Smooth muscle cell (in vitro differentiated cells): ENCODE measurements at regions not wholly inside any gene's neighbourhood (a gene's known extent, or its start where the extent isn't known, plus 50 kb on each side); places are given as distances from the start of the nearest gene placed in this dataset.

Experiments used
- DNase-seq: peaks from one replicate; lab custom pipeline; 2025; ENCODE audit not compliant: unreplicated experiment; lab: John Stamatoyannopoulos, UW
- H2AFZ ChIP-seq: fragments of 200-600 bp; sonication (generic); 2 replicates; pipeline ENCODE4 v1.6.0; 2016; ENCODE audit warnings: antibody characterized with exemption, low read depth, mild to moderate bottlenecking
- H3F3A ChIP-seq: fragments of 200-600 bp; sonication (generic); 2 replicates; pipeline ENCODE4 v1.6.0; 2017; ENCODE audit warnings: antibody characterized with exemption, low read depth
- H3K27ac ChIP-seq: fragments of 200-600 bp; sonication (generic); 2 replicates; pipeline ENCODE4 v1.5.1; 2016; ENCODE audit warnings: low read depth, mild to moderate bottlenecking
- H3K27me3 ChIP-seq: fragments of 200-600 bp; sonication (generic); 2 replicates; pipeline ENCODE4 v1.6.1; 2016; ENCODE audit warnings: low read depth, mild to moderate bottlenecking
- H3K36me3 ChIP-seq: fragments of 200-600 bp; sonication (generic); 2 replicates; pipeline ENCODE4 v1.5.1; 2016; ENCODE audit warnings: low read depth
- H3K4me1 ChIP-seq: fragments of 200-600 bp; sonication (generic); 2 replicates; pipeline ENCODE4 v1.5.1; 2016; ENCODE audit warnings: low read depth
- H3K4me2 ChIP-seq: fragments of 200-600 bp; sonication (generic); 2 replicates; pipeline ENCODE4 v1.6.0; 2016; ENCODE audit warnings: mild to moderate bottlenecking
- H3K4me3 ChIP-seq: fragments of 200-600 bp; sonication (generic); 2 replicates; pipeline ENCODE4 v1.5.1; 2016; ENCODE audit warnings: mild to moderate bottlenecking
- H3K79me2 ChIP-seq: fragments of 200-600 bp; sonication (generic); 2 replicates; pipeline ENCODE4 v1.6.0; 2016; ENCODE audit warnings: low read depth, mild to moderate bottlenecking
- H3K9ac ChIP-seq: fragments of 200-600 bp; sonication (generic); 2 replicates; pipeline ENCODE4 v1.6.0; 2016; ENCODE audit warnings: low read depth
- H3K9me3 ChIP-seq: fragments of 200-600 bp; sonication (generic); replicated peaks from 2 replicates; pipeline ENCODE4 v1.5.1; 2016; ENCODE audit warnings: low read depth
- H4K20me1 ChIP-seq: fragments of 200-600 bp; sonication (generic); 2 replicates; pipeline ENCODE4 v1.6.0; 2016; ENCODE audit warnings: low read depth
- WGBS: methylation state at CpG from one replicate; pipeline ENCODE4 v1.1.7; 2016; ENCODE audit warnings: low lambda C conversion rate; 5-methylcytosine and 5-hydroxymethylcytosine counted together
- TF ChIP-seq, protein P1 (sequence below): fragments of 200-600 bp; sonication (generic); IDR thresholded peaks from 2 replicates; pipeline ENCODE4 v1.5.1; 2017; ENCODE audit warnings: borderline replicate concordance, mild to moderate bottlenecking, antibody characterized with exemption; ENCODE audit not compliant: insufficient read depth, poor library complexity, severe bottlenecking

DNA sequence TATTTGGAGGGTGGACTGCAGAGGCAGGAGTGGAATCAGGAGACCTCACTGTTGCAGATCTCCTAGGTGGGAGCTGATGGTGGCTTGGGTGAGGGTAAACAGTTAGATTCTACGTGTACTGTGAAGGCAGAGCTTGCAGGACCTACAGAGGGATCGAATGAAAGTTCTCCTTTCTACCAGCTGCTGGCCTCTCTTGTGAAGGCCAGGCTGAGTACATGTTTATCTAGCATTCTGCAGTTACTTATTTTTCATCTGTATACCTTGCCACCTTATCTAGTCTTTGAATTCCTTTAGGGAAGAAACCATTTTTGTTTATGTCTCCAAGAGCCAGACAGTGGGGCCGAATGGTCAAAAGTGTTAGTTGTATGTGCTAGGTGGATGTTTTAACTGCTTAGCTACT lies 57.6 kb downstream of the PTTG1 start:
- peaks cover 38% of the 10 kb centered on the region for H4K20me1 ChIP-seq
- H3F3A ChIP-seq = peaks cover 4% of the 10 kb centered on the region
- TF ChIP-seq, protein P1, sequence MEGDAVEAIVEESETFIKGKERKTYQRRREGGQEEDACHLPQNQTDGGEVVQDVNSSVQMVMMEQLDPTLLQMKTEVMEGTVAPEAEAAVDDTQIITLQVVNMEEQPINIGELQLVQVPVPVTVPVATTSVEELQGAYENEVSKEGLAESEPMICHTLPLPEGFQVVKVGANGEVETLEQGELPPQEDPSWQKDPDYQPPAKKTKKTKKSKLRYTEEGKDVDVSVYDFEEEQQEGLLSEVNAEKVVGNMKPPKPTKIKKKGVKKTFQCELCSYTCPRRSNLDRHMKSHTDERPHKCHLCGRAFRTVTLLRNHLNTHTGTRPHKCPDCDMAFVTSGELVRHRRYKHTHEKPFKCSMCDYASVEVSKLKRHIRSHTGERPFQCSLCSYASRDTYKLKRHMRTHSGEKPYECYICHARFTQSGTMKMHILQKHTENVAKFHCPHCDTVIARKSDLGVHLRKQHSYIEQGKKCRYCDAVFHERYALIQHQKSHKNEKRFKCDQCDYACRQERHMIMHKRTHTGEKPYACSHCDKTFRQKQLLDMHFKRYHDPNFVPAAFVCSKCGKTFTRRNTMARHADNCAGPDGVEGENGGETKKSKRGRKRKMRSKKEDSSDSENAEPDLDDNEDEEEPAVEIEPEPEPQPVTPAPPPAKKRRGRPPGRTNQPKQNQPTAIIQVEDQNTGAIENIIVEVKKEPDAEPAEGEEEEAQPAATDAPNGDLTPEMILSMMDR = no peak
- no peaks in the 10 kb centered on the region for H3K27me3 ChIP-seq
- DNase-seq = no peak
- H3K4me3 ChIP-seq = no peak overlapping the region
- H3K9me3 ChIP-seq = no peaks in the 10 kb centered on the region
- H3K4me1 ChIP-seq = no peaks in the 10 kb centered on the region
- H3K36me3 ChIP-seq = no peaks in the 10 kb centered on the region
- peak overlapping the region; percentile 54 for H3K27ac ChIP-seq
- peaks cover 75% of the 10 kb centered on the region for H3K79me2 ChIP-seq
- 93% methylated on average over 3 of the region's 3 CpGs for WGBS
- H2AFZ ChIP-seq = no peak overlapping the region
- H3K9ac ChIP-seq = no peak overlapping the region
- H3K4me2 ChIP-seq = peak overlapping the region; percentile 4

DNA sequence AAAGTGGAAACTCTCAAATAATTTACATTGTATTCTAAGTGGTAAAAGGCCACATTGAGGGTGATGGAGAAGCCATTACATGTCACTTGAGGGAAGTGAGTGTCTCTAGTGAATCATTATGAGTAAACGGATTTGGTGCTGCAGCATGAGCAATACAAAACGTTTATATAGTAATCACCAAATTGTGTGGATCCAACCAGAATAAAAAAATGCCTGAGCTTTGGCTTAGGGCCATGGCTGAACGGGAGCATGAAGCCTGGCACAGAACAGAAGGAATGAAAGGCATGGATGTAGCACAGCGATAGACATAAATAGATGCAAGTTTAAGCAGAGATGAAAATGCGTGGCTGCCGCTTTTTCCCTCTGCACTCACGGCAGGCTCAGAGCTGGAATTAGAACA lies 58.3 kb downstream of the PTTG1 start:
- Histone ChIP-seq H3K4me1 (no peaks in the 10 kb centered on the region), H3K9ac (no peak overlapping the region), H3K79me2 (peaks cover 68% of the 10 kb centered on the region), H3K36me3 (no peaks in the 10 kb centered on the region), H2AFZ (no peak overlapping the region), H3F3A (peaks cover 4% of the 10 kb centered on the region), H3K27ac (peak overlapping the region; percentile 54), H3K4me2 (peak overlapping the region; percentile 4), H3K4me3 (no peak overlapping the region), H3K9me3 (no peaks in the 10 kb centered on the region), H3K27me3 (no peaks in the 10 kb centered on the region), H4K20me1 (peaks cover 34% of the 10 kb centered on the region)
- 57% methylated on average over 7 of the region's 7 CpGs for WGBS
- no peak for DNase-seq
- TF ChIP-seq, protein P1 = no peak

- H3K79me2 ChIP-seq = peaks cover 67% of the 10 kb centered on the region
- peaks cover 4% of the 10 kb centered on the region for H3F3A ChIP-seq
- no peak overlapping the region for H3K4me3 ChIP-seq
- H3K9ac ChIP-seq = no peak overlapping the region
- no peak overlapping the region for H3K4me2 ChIP-seq
- H3K27me3 ChIP-seq = no peaks in the 10 kb centered on the region
- whole genome bisulfite sequencing = 100% methylated on average over 1 of the region's 1 CpG
- H2AFZ ChIP-seq = no peak overlapping the region
- no peak for DNase-seq
- H4K20me1 ChIP-seq = peaks cover 31% of the 10 kb centered on the region
- no peaks in the 10 kb centered on the region for H3K36me3 ChIP-seq
- H3K27ac ChIP-seq = peak overlapping the region; percentile 21
- no peaks in the 10 kb centered on the region for H3K9me3 ChIP-seq
- H3K4me1 ChIP-seq = no peaks in the 10 kb centered on the region
- TF ChIP-seq, protein P1 = no peak
These were observed 59.0 kb downstream of the PTTG1 start for GRCh38 chr5:160480652-160481051.

GRCh38 chr5:160484678-160485077 lies 63.0 kb downstream of the PTTG1 start:
- H3K27ac ChIP-seq = peak overlapping the region; percentile 49
- WGBS = 61% methylated on average over 2 of the region's 2 CpGs
- peaks cover 9% of the 10 kb centered on the region for H4K20me1 ChIP-seq
- H3K9ac ChIP-seq = no peak overlapping the region
- no peak for DNase-seq
- no peak overlapping the region for H3K4me3 ChIP-seq
- no peaks in the 10 kb centered on the region for H3K9me3 ChIP-seq
- TF ChIP-seq, protein P1 = no peak
- no peak overlapping the region for H3K4me2 ChIP-seq
- H3F3A ChIP-seq = peaks cover 4% of the 10 kb centered on the region
- H3K36me3 ChIP-seq = no peaks in the 10 kb centered on the region
- no peak overlapping the region for H2AFZ ChIP-seq
- peaks cover 33% of the 10 kb centered on the region for H3K79me2 ChIP-seq
- H3K4me1 ChIP-seq = no peaks in the 10 kb centered on the region
- H3K27me3 ChIP-seq = no peaks in the 10 kb centered on the region
